H9 (cell line): ENCODE measurements at regions not wholly inside any gene's neighbourhood (a gene's known extent, or its start where the extent isn't known, plus 50 kb on each side); places are given as distances from the start of the nearest gene placed in this dataset.

Experiments used
- DNase-seq: peaks from one replicate; pipeline ENCODE4 v3.0.0-alpha.2; 2017
- H2AFZ ChIP-seq: one replicate; pipeline ENCODE4 v1.6.1; 2013; ENCODE audit warnings: mild to moderate bottlenecking, low read length, control low read depth, moderate library complexity
- H2AK5ac ChIP-seq: 2 replicates; pipeline ENCODE4 v1.6.1; 2013; ENCODE audit warnings: low read length, control low read depth, mixed read lengths; ENCODE audit not compliant: insufficient read length
- H2BK120ac ChIP-seq: one replicate; pipeline ENCODE4 v1.6.1; 2013; ENCODE audit warnings: low read depth, mild to moderate bottlenecking, low read length, control low read depth, inconsistent platforms; ENCODE audit not compliant: poor library complexity, severe bottlenecking
- H2BK12ac ChIP-seq: 2 replicates; pipeline ENCODE4 v1.6.1; 2013; ENCODE audit warnings: low read length, control low read depth, mixed read lengths, low read depth; ENCODE audit not compliant: insufficient read length
- H2BK15ac ChIP-seq: 2 replicates; pipeline ENCODE4 v1.6.1; 2013; ENCODE audit warnings: low read depth, low read length, control low read depth
- H2BK20ac ChIP-seq: one replicate; pipeline ENCODE4 v1.6.1; 2013; ENCODE audit warnings: low read depth, mild to moderate bottlenecking, low read length, control low read depth, inconsistent platforms; ENCODE audit not compliant: poor library complexity, severe bottlenecking
- H2BK5ac ChIP-seq: 2 replicates; pipeline ENCODE4 v1.6.1; 2013; ENCODE audit warnings: low read length, control low read depth, mixed read lengths; ENCODE audit not compliant: insufficient read length
- H3K14ac ChIP-seq: 2 replicates; pipeline ENCODE4 v1.6.1; 2013; ENCODE audit warnings: low read length, control low read depth; ENCODE audit not compliant: insufficient read depth
- H3K18ac ChIP-seq: 2 replicates; pipeline ENCODE4 v1.6.1; 2013; ENCODE audit warnings: low read depth, mild to moderate bottlenecking, mixed read lengths, low read length, control low read depth; ENCODE audit not compliant: insufficient read length
- H3K23ac ChIP-seq: 2 replicates; pipeline ENCODE4 v1.6.1; 2013; ENCODE audit warnings: low read length, control low read depth, mixed read lengths, low read depth; ENCODE audit not compliant: insufficient read length
- H3K23me2 ChIP-seq: 2 replicates; pipeline ENCODE4 v1.6.1; 2013; ENCODE audit warnings: low read depth, mild to moderate bottlenecking, mixed read lengths, low read length, control low read depth; ENCODE audit not compliant: insufficient read length, poor library complexity, severe bottlenecking
- H3K27ac ChIP-seq: 2 replicates; pipeline ENCODE4 v1.5.1; 2013; ENCODE audit warnings: low read length, control low read depth, mixed read lengths, low read depth; ENCODE audit not compliant: insufficient read length
- H3K27me3 ChIP-seq: 2 replicates; pipeline ENCODE4 v1.6.1; 2013; ENCODE audit warnings: low read length, control low read depth, inconsistent platforms; ENCODE audit not compliant: insufficient read depth
- H3K4ac ChIP-seq: 2 replicates; pipeline ENCODE4 v1.6.1; 2013; ENCODE audit warnings: low read depth, mild to moderate bottlenecking, control low read depth, inconsistent platforms, low read length, moderate library complexity
- H3K4me1 ChIP-seq: 2 replicates; pipeline ENCODE4 v1.6.1; 2013; ENCODE audit warnings: low read length, control low read depth, inconsistent platforms; ENCODE audit not compliant: insufficient read depth
- H3K4me2 ChIP-seq: 2 replicates; pipeline ENCODE4 v1.6.1; 2013; ENCODE audit warnings: low read length, control low read depth, mixed read lengths; ENCODE audit not compliant: insufficient read length, insufficient read depth
- H3K56ac ChIP-seq: 2 replicates; pipeline ENCODE4 v1.6.1; 2013; ENCODE audit warnings: low read depth, mild to moderate bottlenecking, mixed read lengths, low read length, control low read depth; ENCODE audit not compliant: insufficient read length
- H3K79me1 ChIP-seq: 2 replicates; pipeline ENCODE4 v1.6.1; 2013; ENCODE audit warnings: low read depth, mild to moderate bottlenecking, moderate library complexity, low read length, control low read depth, inconsistent platforms; ENCODE audit not compliant: insufficient read depth, poor library complexity, severe bottlenecking
- H3K79me2 ChIP-seq: 2 replicates; pipeline ENCODE4 v1.6.1; 2013; ENCODE audit warnings: low read length, control low read depth, inconsistent platforms; ENCODE audit not compliant: insufficient read depth
- H3K9ac ChIP-seq: 2 replicates; pipeline ENCODE4 v1.6.1; 2013; ENCODE audit warnings: low read length, control low read depth, mixed read lengths; ENCODE audit not compliant: insufficient read length; ENCODE audit errors: extremely low read depth
- H3K9me3 ChIP-seq: one replicate; pipeline ENCODE4 v1.6.1; 2013; ENCODE audit warnings: low read depth, low read length, inconsistent platforms; ENCODE audit not compliant: control insufficient read depth
- H3T11ph ChIP-seq: one replicate; pipeline ENCODE4 v1.6.1; 2013; ENCODE audit warnings: mild to moderate bottlenecking, low read length, control low read depth, inconsistent platforms
- H4K20me1 ChIP-seq: one replicate; pipeline ENCODE4 v1.6.1; 2013; ENCODE audit not compliant: control insufficient read depth, insufficient read length, insufficient read depth
- H4K5ac ChIP-seq: 2 replicates; pipeline ENCODE4 v1.6.1; 2013; ENCODE audit warnings: low read depth, mild to moderate bottlenecking, mixed read lengths, low read length, control low read depth; ENCODE audit not compliant: insufficient read length
- H4K8ac ChIP-seq: replicated peaks from 2 replicates; pipeline ENCODE4 v1.6.1; 2013; ENCODE audit warnings: low read length, control low read depth, mixed read lengths, low read depth; ENCODE audit not compliant: insufficient read length
- H4K91ac ChIP-seq: 2 replicates; pipeline ENCODE4 v1.6.1; 2013; ENCODE audit warnings: low read depth, mild to moderate bottlenecking, moderate library complexity, mixed read lengths, low read length, control low read depth; ENCODE audit not compliant: insufficient read length
- H3K27ac Mint-ChIP-seq, 3 experiments: 2 replicates in 2 of 3; 3 replicates in 1 of 3; pipeline ENCODE4 v1.8.0; 2020 to 2021; ENCODE audit warnings: mixed read lengths in 3 of 3, mild to moderate bottlenecking in 1 of 3, moderate library complexity in 1 of 3
- H3K27me3 Mint-ChIP-seq: 2 replicates; pipeline ENCODE4 v1.8.0; 2021; ENCODE audit warnings: low read depth, mild to moderate bottlenecking, moderate library complexity, mixed read lengths
- H3K36me3 Mint-ChIP-seq, 3 experiments: 2 replicates in 2 of 3; 3 replicates in 1 of 3; pipeline ENCODE4 v1.8.0; 2020 to 2021; ENCODE audit warnings: low read depth in 3 of 3, mixed read lengths in 3 of 3; ENCODE audit not compliant: insufficient read depth in 1 of 3
- H3K4me1 Mint-ChIP-seq, 2 experiments: 2 replicates each; pipeline ENCODE4 v1.8.0; 2020; ENCODE audit warnings: mixed read lengths in 2 of 2
- H3K4me3 Mint-ChIP-seq, 2 experiments: 2 replicates in 1 of 2; 3 replicates in 1 of 2; pipeline ENCODE4 v1.8.0; 2020 to 2021; ENCODE audit warnings: mild to moderate bottlenecking in 2 of 2, mixed read lengths in 2 of 2, moderate library complexity in 1 of 2
- H3K9me3 Mint-ChIP-seq, 2 experiments: 2 replicates in 1 of 2; 3 replicates in 1 of 2; pipeline ENCODE4 v1.8.0; 2020; ENCODE audit warnings: mild to moderate bottlenecking in 2 of 2, mixed read lengths in 2 of 2, moderate library complexity in 1 of 2
- WGBS: extraction: QIAGEN DNeasy Blood & Tissue Kit; methylation state at CpG from one replicate; pipeline ENCODE4 v1.1.7; 2013; ENCODE audit warnings: missing lambda C conversion rate, low lambda C conversion rate, mixed read lengths; ENCODE audit not compliant: insufficient read length; ENCODE audit errors: extremely low coverage; 5-methylcytosine and 5-hydroxymethylcytosine counted together
- TF ChIP-seq, protein P1 (sequence below): fragments of 200-600 bp; sonication (generic); conservative IDR thresholded peaks from 3 replicates; pipeline ENCODE4 v1.8.0; 2021; ENCODE audit warnings: antibody characterized with exemption, mild to moderate bottlenecking

DNA sequence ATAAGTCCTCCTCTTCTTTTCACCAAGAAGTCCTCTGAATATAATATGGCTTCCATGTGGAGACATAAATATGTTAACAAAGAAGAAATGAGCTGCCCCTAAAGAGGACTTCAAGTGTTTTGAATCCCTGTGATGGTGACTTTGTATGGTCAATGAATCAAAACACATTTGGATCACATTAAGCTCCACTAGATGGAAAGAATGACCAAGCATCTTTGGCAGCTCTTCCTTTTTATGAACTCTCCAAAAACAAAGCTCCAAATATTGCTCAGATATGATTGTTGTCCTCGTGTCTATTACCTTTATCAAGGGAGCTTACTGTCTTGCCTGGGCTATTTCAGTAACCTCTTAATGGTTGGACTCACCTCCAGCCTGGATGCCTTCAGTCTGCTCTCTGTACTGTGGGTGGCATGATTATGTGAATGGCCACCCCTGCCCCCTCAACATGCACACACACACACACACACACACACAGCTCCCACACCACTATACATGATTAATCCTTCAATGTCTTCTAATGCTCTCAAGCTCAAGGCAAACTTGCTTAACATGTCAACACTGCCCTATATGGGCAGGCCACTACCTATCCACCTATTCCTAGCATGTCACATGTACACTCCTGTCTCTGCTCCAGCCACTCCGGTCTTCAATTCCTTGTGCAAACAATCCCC is 346.6 kb upstream of the SALL1 start:
- H3K4ac ChIP-seq, result no peak overlapping the region
- no peak overlapping the region for H2BK120ac ChIP-seq
- WGBS, result no CpG with 5 or more reads among the region's 2 CpGs
- H3K56ac ChIP-seq, result no peak overlapping the region
- no peak overlapping the region for H3K23ac ChIP-seq
- no peak overlapping the region for H4K8ac ChIP-seq
- no peak for DNase-seq
- no peak overlapping the region for H3T11ph ChIP-seq
- no peak overlapping the region for H2AK5ac ChIP-seq
- TF ChIP-seq, protein P1, sequence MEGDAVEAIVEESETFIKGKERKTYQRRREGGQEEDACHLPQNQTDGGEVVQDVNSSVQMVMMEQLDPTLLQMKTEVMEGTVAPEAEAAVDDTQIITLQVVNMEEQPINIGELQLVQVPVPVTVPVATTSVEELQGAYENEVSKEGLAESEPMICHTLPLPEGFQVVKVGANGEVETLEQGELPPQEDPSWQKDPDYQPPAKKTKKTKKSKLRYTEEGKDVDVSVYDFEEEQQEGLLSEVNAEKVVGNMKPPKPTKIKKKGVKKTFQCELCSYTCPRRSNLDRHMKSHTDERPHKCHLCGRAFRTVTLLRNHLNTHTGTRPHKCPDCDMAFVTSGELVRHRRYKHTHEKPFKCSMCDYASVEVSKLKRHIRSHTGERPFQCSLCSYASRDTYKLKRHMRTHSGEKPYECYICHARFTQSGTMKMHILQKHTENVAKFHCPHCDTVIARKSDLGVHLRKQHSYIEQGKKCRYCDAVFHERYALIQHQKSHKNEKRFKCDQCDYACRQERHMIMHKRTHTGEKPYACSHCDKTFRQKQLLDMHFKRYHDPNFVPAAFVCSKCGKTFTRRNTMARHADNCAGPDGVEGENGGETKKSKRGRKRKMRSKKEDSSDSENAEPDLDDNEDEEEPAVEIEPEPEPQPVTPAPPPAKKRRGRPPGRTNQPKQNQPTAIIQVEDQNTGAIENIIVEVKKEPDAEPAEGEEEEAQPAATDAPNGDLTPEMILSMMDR, result no peak
- H3K4me2 ChIP-seq, result no peak overlapping the region
- Mint-ChIP-seq H3K36me3 (peaks cover 0 to 3% (median 2%) of the 10 kb centered on the region in 3 experiments; a peak in 2 of 7 replicates), H3K9me3 (peaks cover 0 to 3% of the 10 kb centered on the region in 2 experiments; a peak in 3 of 5 replicates), H3K27me3 (0 out of 2 replicates have a peak, but pooled peaks cover 2% of the 10 kb centered on the region), H3K4me3 (no peak overlapping the region), H3K4me1 (peaks cover 35 to 37% of the 10 kb centered on the region in 2 experiments), H3K27ac (no peak overlapping the region)
- H4K20me1 ChIP-seq, result no peaks in the 10 kb centered on the region
- no peaks in the 10 kb centered on the region for H3K27me3 ChIP-seq
- no peaks in the 10 kb centered on the region for H3K79me2 ChIP-seq
- H3K23me2 ChIP-seq, result no peaks in the 10 kb centered on the region
- H2BK12ac ChIP-seq, result no peak overlapping the region
- no peak overlapping the region for H3K14ac ChIP-seq
- H2BK20ac ChIP-seq, result no peak overlapping the region
- H2BK5ac ChIP-seq, result no peak overlapping the region
- H3K79me1 ChIP-seq, result no peaks in the 10 kb centered on the region
- H4K5ac ChIP-seq, result no peak overlapping the region
- no peaks in the 10 kb centered on the region for H3K9me3 ChIP-seq
- H2AFZ ChIP-seq, result no peak overlapping the region
- H2BK15ac ChIP-seq, result no peak overlapping the region
- H4K91ac ChIP-seq, result no peak overlapping the region
- peaks cover 6% of the 10 kb centered on the region for H3K4me1 ChIP-seq
- no peak overlapping the region for H3K18ac ChIP-seq
- no peak overlapping the region for H3K9ac ChIP-seq
- no peak overlapping the region for H3K27ac ChIP-seq
